NCI-H446 treated with DMSO at 0.1 percent for 48 hours (cell line): ENCODE measurements at regions not wholly inside any gene's neighbourhood (a gene's known extent, or its start where the extent isn't known, plus 50 kb on each side); places are given as distances from the start of the nearest gene placed in this dataset.

Source experiments
- DNase-seq: peaks from one replicate; lab custom pipeline; 2025; lab: John Stamatoyannopoulos, UW

GRCh38 chr1:101317590-101317989 is 80.8 kb downstream of the S1PR1 start:
- DNase-seq: no peak

GRCh38 chr1:101323535-101323934 is 86.7 kb downstream of the S1PR1 start:
- DNase-seq: no peak

DNA sequence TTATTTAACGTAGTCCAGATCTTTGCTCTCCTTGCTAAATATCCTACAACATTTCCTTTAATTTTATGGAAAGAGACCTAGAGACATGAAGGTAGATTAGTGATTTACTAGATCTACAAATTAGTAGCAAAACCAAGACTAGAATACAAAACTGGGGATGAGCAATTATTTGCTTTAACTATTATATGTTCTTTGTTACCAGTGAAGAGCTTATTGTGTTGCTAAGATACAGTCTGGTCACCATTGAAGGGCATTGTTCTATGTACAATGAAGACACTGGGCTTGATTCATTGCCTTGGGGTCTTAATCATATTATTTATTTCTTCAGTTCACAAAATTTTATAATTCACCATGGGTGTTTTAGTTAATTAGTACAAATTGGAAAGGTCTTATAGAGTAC is 88.3 kb downstream of the S1PR1 start:
- DNase-seq: no peak

GRCh38 chr1:101330427-101331130 is 93.8 kb downstream of the S1PR1 start:
- no peak for DNase-seq

- no peak for DNase-seq
Measured at GRCh38 chr1:101331794-101332193, 95.0 kb downstream of the S1PR1 start.

GRCh38 chr1:101332633-101333032 is 95.8 kb downstream of the S1PR1 start:
- DNase-seq: no peak

GRCh38 chr1:101333186-101333585 is 96.4 kb downstream of the S1PR1 start:
- no peak for DNase-seq

DNA sequence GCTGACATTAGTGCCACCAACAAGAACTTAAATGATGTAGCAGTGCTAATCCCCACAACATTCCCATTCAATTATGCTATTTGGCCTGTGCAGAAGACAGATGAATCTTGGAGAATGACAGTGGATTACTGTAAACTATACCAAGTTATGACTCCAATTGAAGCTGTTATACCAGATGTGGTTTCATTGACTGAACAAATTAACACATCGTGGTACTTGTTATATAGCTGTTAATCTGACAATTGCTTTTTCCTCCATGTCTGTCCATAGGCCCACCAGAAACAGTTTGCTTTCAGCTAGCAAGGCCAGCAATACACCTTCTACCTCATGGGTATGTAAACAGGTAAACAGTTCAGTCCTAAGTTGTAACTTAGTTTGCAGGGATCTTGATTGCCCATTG is 101.1 kb downstream of the S1PR1 start:
- DNase-seq: no peak

GRCh38 chr1:101338714-101339430 is 102.1 kb downstream of the S1PR1 start:
- DNase-seq: no peak

GRCh38 chr1:101344745-101345144 is 107.9 kb downstream of the S1PR1 start:
- no peak for DNase-seq

DNA sequence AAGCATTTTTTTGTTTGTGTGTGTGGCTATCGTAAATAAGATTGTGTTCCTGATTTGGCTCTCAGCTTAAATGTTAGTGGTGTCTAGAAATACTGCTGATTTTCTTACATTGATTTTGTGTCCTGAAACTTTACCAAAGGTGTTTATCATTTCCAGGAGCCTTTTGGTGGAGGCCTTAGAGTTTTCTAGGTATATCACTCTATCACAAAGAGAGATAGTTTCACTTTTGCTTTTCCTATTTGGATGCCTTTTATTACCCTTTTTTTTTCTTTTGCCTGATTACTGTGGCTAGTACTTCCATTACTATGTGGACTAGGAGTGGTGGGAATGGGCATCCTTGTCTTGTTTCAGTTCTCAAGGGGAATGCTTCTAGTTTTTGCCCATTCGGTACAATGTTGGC is 109.6 kb downstream of the S1PR1 start:
- DNase-seq: no peak

- no peak for DNase-seq
Measured at GRCh38 chr1:101356013-101356412, 119.2 kb downstream of the S1PR1 start.

DNA sequence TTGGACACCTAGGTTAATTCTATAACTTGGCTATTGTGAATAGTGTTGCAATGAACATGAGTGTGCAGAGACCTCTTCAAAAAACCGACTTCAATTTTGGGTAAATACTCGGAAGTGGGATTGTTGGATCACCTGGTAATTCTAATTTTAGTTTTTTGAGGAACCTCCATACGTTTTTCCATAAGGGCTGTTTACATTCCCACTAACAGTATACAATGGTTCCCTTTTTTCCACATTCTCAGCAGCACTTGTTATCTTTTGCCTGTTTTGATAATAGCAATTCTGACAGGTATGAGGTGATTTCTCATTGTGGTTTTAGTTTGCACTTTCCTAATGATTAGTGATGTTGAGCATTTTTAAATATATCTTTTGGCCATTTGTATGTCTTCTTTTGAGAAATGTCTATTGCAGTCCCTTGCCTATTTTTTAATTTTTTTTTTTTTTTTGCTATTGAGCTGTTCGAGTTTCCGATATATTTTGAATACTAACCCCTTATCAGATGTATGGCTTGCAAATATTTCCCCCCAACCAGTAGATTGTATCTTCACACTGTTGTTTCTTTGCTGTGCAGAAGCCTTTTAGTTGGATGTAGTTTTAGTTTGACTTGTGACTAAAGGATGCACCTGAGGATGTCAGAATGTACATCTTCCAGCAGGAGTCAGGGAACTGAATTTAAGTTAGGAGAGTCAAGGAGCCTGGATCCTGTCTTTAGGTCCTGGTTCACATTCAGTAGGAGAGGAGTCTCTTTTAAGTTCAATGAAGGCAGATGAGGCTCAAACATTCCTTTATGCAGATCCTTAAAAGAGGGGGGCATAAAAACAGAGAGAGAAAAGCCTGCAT is 120.0 kb downstream of the S1PR1 start:
- DNase-seq: no peak

GRCh38 chr1:101357444-101357986 is 120.7 kb downstream of the S1PR1 start:
- peak; percentile 74 for DNase-seq

- no peak for DNase-seq
Measured at GRCh38 chr1:101360506-101360905, 123.7 kb downstream of the S1PR1 start.

GRCh38 chr1:101363891-101364318 is 127.1 kb downstream of the S1PR1 start:
- no peak for DNase-seq

DNA sequence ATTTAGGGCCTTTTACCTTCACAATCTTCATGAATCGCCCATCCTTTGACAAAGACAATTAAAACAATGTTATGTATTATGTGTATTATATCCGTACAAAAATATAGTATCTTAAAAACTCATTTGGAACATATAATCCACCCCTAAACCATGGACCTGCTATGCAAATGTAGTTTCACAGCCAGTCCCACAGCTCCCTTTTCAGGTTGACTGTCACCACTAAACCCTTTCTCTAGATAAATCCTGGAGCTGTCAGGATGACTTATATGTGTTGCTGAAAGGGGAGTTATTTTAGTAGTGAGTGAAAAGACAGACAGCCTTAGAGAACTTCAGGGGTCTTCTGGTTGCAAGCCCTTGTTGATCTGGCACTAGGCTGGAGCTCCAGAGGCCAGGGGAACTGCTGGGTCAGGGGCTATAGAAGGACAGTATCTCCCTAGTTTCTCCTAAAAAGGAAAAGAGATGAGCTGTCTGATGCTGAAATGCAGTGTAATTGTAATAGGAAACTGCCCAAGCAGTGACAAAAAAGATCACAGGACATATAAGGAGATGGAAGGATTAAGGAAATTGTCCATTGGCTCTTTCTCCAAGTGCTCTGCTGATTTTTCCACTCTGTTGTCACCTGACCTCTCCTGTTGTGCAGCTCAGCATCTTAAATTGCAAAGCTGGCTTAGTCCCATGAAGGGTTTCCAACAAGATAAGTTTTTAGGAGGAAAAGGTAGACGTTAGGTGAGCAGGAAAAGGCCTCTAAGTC is 127.7 kb downstream of the S1PR1 start:
- DNase-seq: no peak

- DNase-seq: no peak
Measured at GRCh38 chr1:101365186-101365585, 128.4 kb downstream of the S1PR1 start.

GRCh38 chr1:101365878-101366277 is 129.1 kb downstream of the S1PR1 start:
- DNase-seq: no peak

GRCh38 chr1:101366513-101367215 is 129.8 kb downstream of the S1PR1 start:
- peak; percentile 54 for DNase-seq

- no peak for DNase-seq
Measured at GRCh38 chr1:101367630-101368029, 130.8 kb downstream of the S1PR1 start.
